Common myeloid progenitor, CD34-positive (primary cell): ENCODE measurements at regions not wholly inside any gene's neighbourhood (a gene's known extent, or its start where the extent isn't known, plus 50 kb on each side); places are given as distances from the start of the nearest gene placed in this dataset.

ENCODE experiments used
- CTCF ChIA-PET: fragments of 350-600 bp; sonication (Branson Sonifier 250); formaldehyde crosslinking; loops from one replicate; lab custom pipeline; 2021; ENCODE audit warnings: antibody characterized with exemption; lab: Charles Lee
- POLR2A ChIA-PET: fragments of 350-600 bp; sonication (Branson Sonifier 250); formaldehyde crosslinking; loops from one replicate; lab custom pipeline; 2021; ENCODE audit warnings: antibody characterized with exemption; lab: Charles Lee
- DNase-seq, 3 donors: peaks; one replicate each; pipeline versions ENCODE4 v3.0.0 to v3.0.0-alpha.2; 2013
- H3K27ac ChIP-seq, 2 experiments: 1 replicate in 1 of 2; 2 replicates in 1 of 2; pipeline ENCODE4 v1.7.0; 2013; ENCODE audit warnings: inconsistent platforms in 2 of 2, low read length in 2 of 2, mild to moderate bottlenecking in 2 of 2, low read depth in 1 of 2, moderate library complexity in 1 of 2; ENCODE audit not compliant: severe bottlenecking in 2 of 2, insufficient read depth in 1 of 2, poor library complexity in 1 of 2
- H3K27me3 ChIP-seq, 5 experiments: replicated peaks in 2 of 5; 1 replicate in 3 of 5; 2 replicates in 2 of 5; pipeline versions ENCODE4 v1.6.1 to v1.7.0; 2013; ENCODE audit warnings: low read length in 4 of 5, mild to moderate bottlenecking in 2 of 5, moderate library complexity in 2 of 5, inconsistent platforms in 1 of 5; ENCODE audit not compliant: insufficient read depth in 5 of 5, control insufficient read depth in 4 of 5
- H3K36me3 ChIP-seq, 4 experiments: 1 replicate in 2 of 4; 2 replicates in 2 of 4; pipeline versions ENCODE4 v1.6.1 to v1.7.0; 2013; ENCODE audit warnings: low read length in 3 of 4, control low read depth in 1 of 4, mild to moderate bottlenecking in 1 of 4; ENCODE audit not compliant: control insufficient read depth in 4 of 4, insufficient read depth in 4 of 4
- H3K4me1 ChIP-seq, 4 experiments: 1 replicate in 3 of 4; 2 replicates in 1 of 4; pipeline versions ENCODE4 v1.6.1 to v1.7.1; 2013; ENCODE audit warnings: low read length in 3 of 4, mild to moderate bottlenecking in 3 of 4, control low read depth in 1 of 4, inconsistent platforms in 1 of 4, moderate library complexity in 1 of 4; ENCODE audit not compliant: control insufficient read depth in 4 of 4, insufficient read depth in 4 of 4; ENCODE audit errors: control extremely low read depth in 1 of 4
- H3K4me3 ChIP-seq, 7 experiments: 1 replicate in 4 of 7; 2 replicates in 3 of 7; pipeline versions ENCODE4 v1.5.1 to v1.7.0; 2013; ENCODE audit warnings: mild to moderate bottlenecking in 7 of 7, low read length in 6 of 7, moderate library complexity in 6 of 7, inconsistent platforms in 2 of 7, low read depth in 2 of 7, control low read depth in 1 of 7; ENCODE audit not compliant: insufficient read depth in 4 of 7, control insufficient read depth in 1 of 7; ENCODE audit errors: extremely low read depth in 1 of 7
- H3K9me3 ChIP-seq, 5 experiments: 1 replicate in 4 of 5; 2 replicates in 1 of 5; pipeline versions ENCODE4 v1.6.1 to v1.7.1; 2013; ENCODE audit warnings: low read length in 4 of 5, mild to moderate bottlenecking in 2 of 5, inconsistent platforms in 1 of 5, low read depth in 1 of 5, moderate library complexity in 1 of 5; ENCODE audit not compliant: control insufficient read depth in 4 of 5, insufficient read depth in 2 of 5; ENCODE audit errors: control extremely low read depth in 1 of 5
- WGBS: methylation state at CpG from one replicate; pipeline ENCODE4 v1.1.5; 2013; ENCODE audit not compliant: insufficient coverage; 5-methylcytosine and 5-hydroxymethylcytosine counted together

DNA sequence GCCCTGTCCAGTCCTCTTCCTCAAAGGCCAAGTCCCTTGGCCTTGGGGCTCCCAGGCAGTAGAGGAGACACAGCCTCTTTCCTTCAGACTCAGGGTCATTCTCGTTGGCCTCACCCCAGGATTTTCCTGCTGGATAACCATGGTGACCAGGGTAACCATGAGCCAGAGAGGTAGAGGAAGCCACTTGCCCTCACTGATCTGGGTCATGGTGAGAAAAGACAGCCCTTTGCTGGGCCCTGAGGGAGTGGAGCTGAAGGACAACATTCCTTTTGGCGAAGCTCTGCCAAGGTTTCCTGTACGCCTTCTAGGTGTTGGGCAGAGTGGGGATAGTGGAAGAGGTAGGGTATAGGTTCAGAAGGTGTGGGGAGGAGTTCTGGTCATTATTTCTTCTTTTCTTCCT lies 53.1 kb upstream of the WNT4 start:
- 93% methylated on average over 3 of the region's 3 CpGs for WGBS
- H3K4me3 ChIP-seq: no peak overlapping the region
- H3K36me3 ChIP-seq: no peaks in the 10 kb centered on the region
- CTCF ChIA-PET: no interaction called here
- no peaks in the 10 kb centered on the region for H3K4me1 ChIP-seq
- no peak overlapping the region for H3K27ac ChIP-seq
- peaks cover 0 to 20% (median 4%) of the 10 kb centered on the region in 5 experiments for H3K27me3 ChIP-seq
- POLR2A ChIA-PET: no interaction called here
- H3K9me3 ChIP-seq: peaks cover 0 to 3% (median 0%) of the 10 kb centered on the region in 5 experiments
- no peak for DNase-seq

DNA sequence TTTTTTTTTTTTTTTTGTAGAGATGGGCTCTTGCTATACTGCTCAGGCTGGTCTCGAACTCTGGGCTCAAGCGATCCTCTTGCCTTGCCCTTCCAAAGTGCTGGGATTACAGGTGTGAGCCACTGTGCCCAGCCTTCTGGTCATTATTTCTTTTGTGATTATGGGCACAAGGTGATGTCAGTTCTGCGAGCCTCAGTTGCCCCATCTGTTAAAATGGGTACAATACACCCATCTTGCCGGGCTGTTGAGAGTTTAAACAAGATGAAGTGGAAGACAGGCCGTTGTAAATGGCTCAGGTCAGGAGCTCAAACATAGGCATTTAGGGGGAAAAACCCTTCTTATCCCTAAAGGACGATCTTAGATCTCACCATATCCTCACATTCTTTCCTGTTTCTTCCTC lies 53.7 kb upstream of the WNT4 start:
- 93% methylated on average over 6 of the region's 6 CpGs for WGBS
- ChIA-PET CTCF (no interaction called here), POLR2A (no interaction called here)
- H3K27me3 ChIP-seq: peaks cover 0 to 17% (median 4%) of the 10 kb centered on the region in 5 experiments
- DNase-seq: no peak
- peaks cover 0 to 3% (median 0%) of the 10 kb centered on the region in 5 experiments for H3K9me3 ChIP-seq
- no peak overlapping the region for H3K4me3 ChIP-seq
- H3K27ac ChIP-seq: no peak overlapping the region
- no peaks in the 10 kb centered on the region for H3K36me3 ChIP-seq
- no peaks in the 10 kb centered on the region for H3K4me1 ChIP-seq

DNA sequence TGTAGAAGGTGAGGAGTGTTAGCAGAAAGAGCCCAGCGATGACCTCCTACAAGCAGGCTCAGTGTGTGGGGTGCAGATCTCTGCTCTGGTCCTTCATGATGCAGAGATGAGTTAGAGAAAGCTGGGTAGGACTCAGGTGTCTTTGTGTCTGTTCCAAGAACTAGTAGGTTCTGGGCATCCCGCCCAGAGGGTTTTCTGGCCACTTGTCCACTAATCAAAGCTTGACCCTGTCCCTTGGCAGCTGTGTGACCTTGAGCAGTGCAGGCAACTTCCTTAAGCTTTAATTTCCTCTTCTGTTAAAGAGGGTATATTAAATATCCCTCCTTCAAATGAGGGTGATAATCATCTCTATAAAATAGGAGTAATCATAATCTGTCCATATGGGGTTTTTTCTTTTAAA lies 54.7 kb upstream of the WNT4 start:
- Histone ChIP-seq H3K4me3 (no peak overlapping the region), H3K36me3 (no peaks in the 10 kb centered on the region), H3K27ac (no peak overlapping the region), H3K27me3 (peaks cover 0 to 13% (median 4%) of the 10 kb centered on the region in 5 experiments), H3K4me1 (no peaks in the 10 kb centered on the region), H3K9me3 (peaks cover 0 to 3% (median 0%) of the 10 kb centered on the region in 5 experiments)
- no peak for DNase-seq
- WGBS: 93% methylated on average over 2 of the region's 2 CpGs
- ChIA-PET POLR2A (no interaction called here), CTCF (no interaction called here)

GRCh38 chr1:22201023-22201422 lies 58.1 kb upstream of the WNT4 start:
- no CpG with 5 or more reads among the region's 1 CpG for WGBS
- Histone ChIP-seq H3K4me3 (no peak overlapping the region), H3K27ac (no peak overlapping the region), H3K27me3 (peaks cover 0 to 41% (median 6%) of the 10 kb centered on the region in 5 experiments), H3K4me1 (no peaks in the 10 kb centered on the region), H3K36me3 (no peaks in the 10 kb centered on the region), H3K9me3 (peaks cover 0 to 3% (median 0%) of the 10 kb centered on the region in 5 experiments)
- no peak for DNase-seq
- ChIA-PET CTCF (no interaction called here), POLR2A (no interaction called here)

GRCh38 chr1:22203335-22203734 lies 60.4 kb upstream of the WNT4 start:
- CTCF ChIA-PET: interaction anchor here (1.1 to 1.9 kb wide), 2 partner anchors 10 to 73 kb away, joined by 4 to 5 read pairs; no protein-coding TSS in a partner anchor
- peaks cover 4 to 53% (median 11%) of the 10 kb centered on the region in 5 experiments for H3K27me3 ChIP-seq

DNA sequence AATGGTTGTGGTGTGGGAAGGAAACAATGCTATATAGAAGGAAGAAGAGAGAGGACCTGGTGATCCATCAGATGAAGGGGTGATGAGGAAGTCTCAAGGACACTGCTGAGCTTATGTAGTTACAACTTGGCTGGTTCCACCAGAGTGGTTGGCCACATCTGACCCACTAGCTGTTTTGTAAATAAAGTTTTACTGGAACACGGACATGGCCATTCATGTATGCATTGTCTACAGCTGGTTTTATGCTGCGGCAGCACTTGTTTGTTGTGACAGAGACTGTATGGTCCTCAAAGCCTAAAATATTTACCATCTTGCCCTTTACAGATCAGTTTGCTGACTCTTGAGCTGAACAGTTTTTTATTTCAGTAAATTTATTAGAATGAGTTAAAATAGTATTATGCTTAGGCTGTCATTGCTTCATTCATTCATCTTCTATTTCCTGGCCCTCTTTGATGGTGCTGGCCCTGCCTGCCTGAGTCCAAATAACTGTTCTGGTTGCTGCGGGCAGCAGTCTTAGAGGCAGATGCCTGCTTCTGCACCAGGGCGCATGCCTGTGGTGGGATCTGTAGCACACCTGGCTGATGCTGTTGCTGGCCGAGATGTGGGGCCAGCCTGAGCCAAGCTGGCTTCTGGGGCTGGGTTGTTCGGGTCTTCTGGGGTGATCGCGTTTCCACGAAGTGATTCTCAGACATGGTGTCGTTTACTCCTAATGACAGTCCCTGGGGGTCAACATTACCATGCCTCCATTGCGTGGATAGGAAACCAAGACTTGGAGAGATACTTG lies 61.4 kb upstream of the WNT4 start:
- Histone ChIP-seq H3K4me1 (no peaks in the 10 kb centered on the region), H3K27me3 (peaks cover 4 to 58% (median 14%) of the 10 kb centered on the region in 5 experiments), H3K36me3 (no peaks in the 10 kb centered on the region), H3K27ac (no peak overlapping the region), H3K4me3 (no peak overlapping the region), H3K9me3 (no peaks in the 10 kb centered on the region)
- CTCF ChIA-PET: no interaction called here
- WGBS: 89% methylated on average over 6 of the region's 11 CpGs
- POLR2A ChIA-PET: no interaction called here
- DNase-seq: no peak

More at GRCh38 chr1:22203335-22203734, 60.4 kb upstream of the WNT4 start:
- H3K27ac ChIP-seq: no peak overlapping the region
- WGBS: 67% methylated on average over 1 of the region's 1 CpG
- POLR2A ChIA-PET: no interaction called here
- no peaks in the 10 kb centered on the region for H3K4me1 ChIP-seq
- no peak overlapping the region for H3K4me3 ChIP-seq
- no peaks in the 10 kb centered on the region for H3K36me3 ChIP-seq
- peaks cover 0 to 3% (median 0%) of the 10 kb centered on the region in 5 experiments for H3K9me3 ChIP-seq
- DNase-seq: no peak
